ENCODE measurements at regions not wholly inside any gene's neighbourhood (a gene's known extent, or its start where the extent isn't known, plus 50 kb on each side); places are given as distances from the start of the nearest gene placed in this dataset.

DNA sequence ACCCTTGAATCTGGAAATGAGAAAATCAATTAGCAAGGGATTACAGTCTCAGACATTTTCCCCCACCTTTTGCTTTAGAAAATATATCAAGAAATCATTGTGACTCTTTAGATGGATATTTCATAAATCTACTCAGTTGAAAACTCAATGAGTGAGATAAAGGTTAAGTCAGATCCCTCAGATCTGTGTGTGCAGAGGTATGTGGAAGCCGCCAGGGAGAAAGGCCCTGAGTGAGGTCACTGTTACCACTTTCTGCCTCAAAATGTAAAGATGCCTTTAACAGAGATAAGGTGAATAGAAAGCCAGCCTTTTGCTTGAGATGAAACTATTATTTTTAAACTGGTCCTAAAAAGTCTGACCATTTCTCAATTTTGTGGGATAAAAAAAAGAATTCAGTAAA is 225.6 kb upstream of the HES1 start:
- Histone ChIP-seq H3K9me3 (no peaks in the 10 kb centered on the region), H3K4me1 (peaks cover 11% of the 10 kb centered on the region), H3K4me3 (no peak overlapping the region), H3K27me3 (no peaks in the 10 kb centered on the region), H3K27ac (no peak overlapping the region), H3K36me3 (ENCODE audit: low read depth, missing control alignments) (no peaks in the 10 kb centered on the region)
- DNase-seq: no peak
- TF ChIP-seq, protein P1, sequence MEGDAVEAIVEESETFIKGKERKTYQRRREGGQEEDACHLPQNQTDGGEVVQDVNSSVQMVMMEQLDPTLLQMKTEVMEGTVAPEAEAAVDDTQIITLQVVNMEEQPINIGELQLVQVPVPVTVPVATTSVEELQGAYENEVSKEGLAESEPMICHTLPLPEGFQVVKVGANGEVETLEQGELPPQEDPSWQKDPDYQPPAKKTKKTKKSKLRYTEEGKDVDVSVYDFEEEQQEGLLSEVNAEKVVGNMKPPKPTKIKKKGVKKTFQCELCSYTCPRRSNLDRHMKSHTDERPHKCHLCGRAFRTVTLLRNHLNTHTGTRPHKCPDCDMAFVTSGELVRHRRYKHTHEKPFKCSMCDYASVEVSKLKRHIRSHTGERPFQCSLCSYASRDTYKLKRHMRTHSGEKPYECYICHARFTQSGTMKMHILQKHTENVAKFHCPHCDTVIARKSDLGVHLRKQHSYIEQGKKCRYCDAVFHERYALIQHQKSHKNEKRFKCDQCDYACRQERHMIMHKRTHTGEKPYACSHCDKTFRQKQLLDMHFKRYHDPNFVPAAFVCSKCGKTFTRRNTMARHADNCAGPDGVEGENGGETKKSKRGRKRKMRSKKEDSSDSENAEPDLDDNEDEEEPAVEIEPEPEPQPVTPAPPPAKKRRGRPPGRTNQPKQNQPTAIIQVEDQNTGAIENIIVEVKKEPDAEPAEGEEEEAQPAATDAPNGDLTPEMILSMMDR (IDR thresholded peaks at IDR 0.05): no peak
- no peak for TF ChIP-seq POLR2A (IDR thresholded peaks at IDR 0.05)
- intact Hi-C loops (cut with DNase I; ENCODE audit: low total_unique reads): no loop called here
- WGBS, 2 donors: 86 to 95% methylated on average over 1 of the region's 1 CpG

DNA sequence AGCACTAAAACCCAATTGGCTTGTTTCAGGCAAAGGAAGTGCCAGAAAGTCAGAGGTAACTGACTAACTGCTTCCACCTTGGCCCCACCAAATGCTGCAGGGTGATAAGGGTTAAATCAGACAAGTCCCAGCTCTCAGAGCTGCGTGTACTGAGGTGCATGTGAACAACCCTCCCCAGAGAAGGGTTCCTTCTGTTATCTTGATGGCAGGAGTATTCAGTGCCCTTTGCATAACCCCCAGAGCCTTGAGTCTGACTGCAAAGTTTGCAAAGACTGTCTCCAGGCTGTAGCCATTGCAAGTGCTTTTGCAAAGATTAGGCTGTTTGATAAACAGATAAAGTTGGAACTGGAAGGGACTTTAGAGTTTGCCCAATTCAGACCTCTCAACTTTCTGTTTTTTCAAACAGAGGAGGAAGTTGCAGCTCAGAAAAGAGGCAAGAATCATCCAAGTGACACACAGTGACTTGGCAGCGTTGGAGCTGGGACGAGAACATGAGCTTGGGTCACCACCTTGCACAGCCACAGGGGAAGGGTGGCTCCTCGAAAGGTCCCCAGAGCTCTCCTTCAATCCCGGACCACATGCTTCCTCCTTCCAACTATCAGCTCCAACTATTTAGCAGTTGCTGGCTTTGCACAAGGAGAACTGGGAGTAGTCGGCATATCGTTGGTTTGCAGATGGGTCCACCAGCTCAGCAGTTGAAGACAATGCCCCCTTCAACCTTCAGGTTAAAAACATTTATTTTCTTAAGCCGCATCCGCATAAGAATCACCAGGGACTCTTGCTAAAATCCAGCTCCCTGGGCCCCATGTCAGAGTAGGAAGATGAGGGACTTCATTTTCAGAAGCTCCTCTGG is 224.8 kb upstream of the HES1 start:
- Histone ChIP-seq H3K27ac (no peak overlapping the region), H3K4me3 (no peak overlapping the region), H3K36me3 (ENCODE audit: low read depth, missing control alignments) (no peaks in the 10 kb centered on the region), H3K4me1 (peaks cover 7% of the 10 kb centered on the region), H3K9me3 (no peaks in the 10 kb centered on the region), H3K27me3 (no peaks in the 10 kb centered on the region)
- 60 to 72% methylated on average over 7 to 9 of the region's 9 CpGs for WGBS, 2 donors
- TF ChIP-seq, protein P1 (IDR thresholded peaks at IDR 0.05): no peak
- no peak for TF ChIP-seq POLR2A (IDR thresholded peaks at IDR 0.05)
- intact Hi-C loops (cut with DNase I; ENCODE audit: low total_unique reads): no loop called here
- no peak for DNase-seq

DNA sequence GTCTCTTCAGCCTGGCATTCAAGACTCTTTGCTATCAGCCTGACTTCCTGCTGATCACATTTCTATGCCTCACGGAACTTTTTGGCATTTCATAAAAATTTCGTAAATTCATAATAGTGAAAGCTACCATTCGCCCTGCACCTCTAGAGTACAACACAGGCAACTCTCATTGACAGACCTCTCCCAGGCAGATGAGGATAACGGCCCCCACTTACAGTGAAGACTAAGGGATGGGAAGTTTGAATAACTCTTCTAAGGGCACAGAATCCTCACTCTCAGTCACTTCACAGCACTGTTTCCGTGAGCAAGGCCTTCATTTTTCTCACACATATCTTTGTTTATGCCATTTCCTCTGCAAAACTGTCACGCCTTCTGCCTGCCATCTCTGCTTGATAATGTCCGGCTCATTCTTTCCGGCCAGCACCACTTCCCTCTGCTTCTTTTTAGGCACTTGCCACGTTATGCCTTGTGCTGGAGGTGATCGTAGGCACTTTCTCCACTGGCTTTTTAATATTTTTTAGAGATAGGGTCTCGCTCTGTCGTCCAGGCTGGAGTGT is 224.1 kb upstream of the HES1 start:
- Histone ChIP-seq H3K4me1 (peaks cover 7% of the 10 kb centered on the region), H3K4me3 (no peak overlapping the region), H3K9me3 (no peaks in the 10 kb centered on the region), H3K27me3 (no peaks in the 10 kb centered on the region), H3K36me3 (ENCODE audit: low read depth, missing control alignments) (no peaks in the 10 kb centered on the region), H3K27ac (no peak overlapping the region)
- intact Hi-C loops (cut with DNase I; ENCODE audit: low total_unique reads): no loop called here
- 86 to 91% methylated on average over 12 of the region's 12 CpGs for WGBS, 2 donors
- no peak for DNase-seq
- no peak for TF ChIP-seq POLR2A (IDR thresholded peaks at IDR 0.05)
- TF ChIP-seq, protein P1 (IDR thresholded peaks at IDR 0.05): no peak

DNA sequence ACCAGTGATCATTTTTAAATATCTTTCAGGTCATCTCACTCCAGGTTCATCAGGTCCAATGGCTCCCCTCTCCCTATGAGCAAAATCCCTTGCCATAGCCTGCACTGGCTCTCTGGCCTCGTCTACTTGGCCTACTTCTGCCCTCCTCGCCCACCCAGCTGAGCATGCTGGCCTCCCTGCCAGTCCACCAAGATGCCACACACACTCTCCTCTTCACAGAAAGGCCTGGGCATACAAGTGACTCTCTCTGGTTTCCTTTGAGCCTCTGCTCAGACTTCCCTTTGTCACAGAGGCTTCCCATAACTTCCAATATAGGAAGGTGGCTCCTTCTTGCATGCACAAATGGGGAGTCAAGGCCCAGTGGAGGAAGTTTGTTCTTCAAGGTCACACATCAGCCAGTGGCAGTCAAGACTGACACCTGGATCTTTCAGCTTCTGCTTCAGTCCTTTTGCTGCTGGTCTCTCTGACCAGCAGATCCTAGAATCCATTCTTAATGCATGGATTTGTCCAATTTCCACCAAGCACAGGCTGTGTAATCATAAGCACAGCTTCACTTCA is 223.2 kb upstream of the HES1 start:
- TF ChIP-seq, protein P1 (IDR thresholded peaks at IDR 0.05): no peak
- TF ChIP-seq POLR2A (IDR thresholded peaks at IDR 0.05): no peak
- no peak overlapping the region for H3K27ac ChIP-seq
- no peaks in the 10 kb centered on the region for H3K9me3 ChIP-seq
- WGBS, 2 donors: 93 to 97% methylated on average over 2 of the region's 2 CpGs
- H3K27me3 ChIP-seq: no peaks in the 10 kb centered on the region
- no peak overlapping the region for H3K4me3 ChIP-seq
- H3K36me3 ChIP-seq (ENCODE audit: low read depth, missing control alignments): no peaks in the 10 kb centered on the region
- peaks cover 7% of the 10 kb centered on the region for H3K4me1 ChIP-seq
- intact Hi-C loops (cut with DNase I; ENCODE audit: low total_unique reads): no loop called here
- no peak for DNase-seq
